Retinal pigment epithelial cell (primary cell): ENCODE measurements at regions not wholly inside any gene's neighbourhood (a gene's known extent, or its start where the extent isn't known, plus 50 kb on each side); places are given as distances from the start of the nearest gene placed in this dataset.

Source experiments
- DNase-seq: peaks from one replicate; pipeline ENCODE4 v3.0.0-alpha.2; 2010; ENCODE audit warnings: low read depth
- H3K4me3 ChIP-seq: 2 replicates; pipeline ENCODE4 v1.5.1; 2011; ENCODE audit warnings: mild to moderate bottlenecking, low read length, control low read depth, moderate library complexity
- CTCF ChIP-seq: conservative IDR thresholded peaks from 2 replicates; pipeline ENCODE4 v1.5.1; 2011; ENCODE audit warnings: low read depth, low read length, control low read depth, inconsistent platforms

GRCh38 chr6:47160702-47161101 lies 118.6 kb upstream of the ADGRF1 start:
- DNase-seq = no peak
- no peak for TF ChIP-seq CTCF
- no peak overlapping the region for H3K4me3 ChIP-seq

DNA sequence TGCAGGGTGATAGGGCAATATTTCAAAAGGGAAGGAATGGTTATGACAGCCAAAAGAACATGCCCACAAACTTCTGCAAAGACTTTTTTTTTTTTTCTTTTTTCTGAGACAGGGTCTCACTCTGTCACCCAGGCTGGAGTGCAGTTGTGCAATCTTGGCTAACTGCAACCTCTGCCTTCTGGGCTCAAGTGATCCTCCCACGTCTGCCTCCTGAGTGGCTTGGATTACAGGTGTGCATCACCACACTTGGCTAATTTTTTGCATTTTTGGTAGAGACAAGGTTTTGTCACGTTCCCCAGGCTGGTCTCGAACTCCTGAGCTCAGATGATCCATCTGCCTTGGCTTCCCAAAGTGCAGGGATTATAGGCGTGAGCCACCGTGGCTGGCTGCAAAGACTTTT lies 117.6 kb upstream of the ADGRF1 start:
- no peak overlapping the region for H3K4me3 ChIP-seq
- TF ChIP-seq CTCF = no peak
- no peak for DNase-seq

DNA sequence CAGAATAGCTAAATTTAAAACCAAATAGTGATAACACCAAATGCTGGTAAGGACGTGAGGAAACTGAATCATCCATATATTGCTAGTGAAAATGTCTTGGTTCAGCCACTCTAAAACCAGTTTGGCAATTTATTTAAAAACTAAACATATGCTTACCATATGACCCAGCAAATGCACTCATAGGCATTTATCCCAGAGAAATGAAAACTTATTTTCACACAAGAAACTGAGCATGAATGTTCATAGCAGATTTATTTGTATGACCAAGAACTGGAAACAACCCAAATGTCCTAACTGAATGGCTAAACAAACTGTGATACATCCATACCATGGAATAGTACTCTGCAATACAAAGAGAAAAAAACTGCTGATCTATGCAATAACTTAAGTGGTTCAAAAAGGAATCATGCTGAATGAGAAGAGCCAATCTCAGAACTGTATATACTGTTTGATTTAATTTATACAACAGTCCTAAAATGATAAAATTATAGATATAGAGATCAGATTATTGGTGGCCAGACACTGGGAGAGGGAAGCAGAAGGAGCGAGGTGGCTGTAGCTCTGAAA lies 115.6 kb upstream of the ADGRF1 start:
- no peak overlapping the region for H3K4me3 ChIP-seq
- no peak for DNase-seq
- TF ChIP-seq CTCF = no peak

DNA sequence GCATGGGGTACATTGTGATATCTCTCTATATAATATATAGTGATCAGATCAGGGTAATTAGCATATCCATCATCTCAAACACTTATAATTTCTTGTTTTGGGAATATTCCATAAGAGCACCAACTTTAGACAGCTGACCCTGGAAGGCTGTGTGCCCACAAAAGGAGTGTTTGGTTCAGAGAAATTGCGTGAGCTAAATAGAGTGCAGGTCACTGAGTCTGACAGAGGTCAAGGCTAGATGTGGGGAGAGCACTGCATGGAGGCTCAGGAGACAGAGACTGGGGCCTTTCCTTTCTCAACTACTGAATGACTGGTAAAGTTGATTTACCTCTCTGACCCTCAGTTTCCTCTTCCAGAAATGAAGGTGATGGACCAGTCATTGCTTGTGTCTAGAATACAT lies 114.9 kb upstream of the ADGRF1 start:
- DNase-seq = no peak
- no peak for TF ChIP-seq CTCF
- H3K4me3 ChIP-seq = no peak overlapping the region

GRCh38 chr6:47156196-47156595 lies 114.1 kb upstream of the ADGRF1 start:
- H3K4me3 ChIP-seq = no peak overlapping the region
- TF ChIP-seq CTCF = no peak
- no peak for DNase-seq

GRCh38 chr6:47153404-47153755 lies 111.2 kb upstream of the ADGRF1 start:
- no peak for TF ChIP-seq CTCF
- no peak for DNase-seq
- H3K4me3 ChIP-seq = no peak overlapping the region

DNA sequence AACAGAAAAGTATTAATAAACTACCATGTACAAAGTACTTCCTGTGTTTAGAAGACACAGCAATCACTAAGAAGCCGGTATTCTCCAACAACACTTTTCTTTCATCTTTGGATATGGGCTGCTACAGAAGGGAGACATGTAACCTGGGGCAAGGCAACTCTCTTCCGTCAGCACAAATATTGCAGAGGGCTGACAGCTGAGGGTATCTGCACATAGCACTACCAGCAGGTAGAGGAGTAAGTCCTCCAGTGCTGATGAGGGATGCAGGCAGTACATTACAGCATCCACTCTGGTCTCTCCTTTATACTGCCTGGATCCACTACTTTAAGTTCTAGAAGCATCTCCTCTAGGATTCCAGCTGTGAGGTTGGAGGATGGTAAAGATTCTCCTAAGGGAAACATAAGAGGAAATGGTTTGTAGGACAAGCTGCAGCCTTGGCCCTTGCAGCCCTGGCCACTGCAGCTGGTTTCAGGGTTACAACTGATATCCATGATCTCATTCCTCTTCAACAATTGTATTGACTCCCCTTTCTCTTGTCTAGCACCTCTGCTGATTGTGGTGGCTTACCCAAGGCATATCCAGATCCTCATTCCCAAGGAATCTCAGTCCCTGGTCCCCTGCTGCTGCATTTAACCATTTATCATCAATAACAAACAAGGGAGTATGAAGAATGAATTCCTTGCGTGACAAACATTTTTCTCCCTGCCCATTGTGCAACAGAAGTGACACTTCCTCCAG lies 110.7 kb upstream of the ADGRF1 start:
- H3K4me3 ChIP-seq = no peak overlapping the region
- no peak for TF ChIP-seq CTCF

More for the DNA sequence above, 110.7 kb upstream of the ADGRF1 start:
- no peak for DNase-seq
